ENCODE measurements at regions not wholly inside any gene's neighbourhood (a gene's known extent, or its start where the extent isn't known, plus 50 kb on each side); places are given as distances from the start of the nearest gene placed in this dataset.

GRCh38 chr4:63171341-63171740, 1237.9 kb downstream of the TECRL start:
- intact Hi-C loops (cut with DNase I; ENCODE audit: low total_unique reads), result no loop called here
- no peaks in the 10 kb centered on the region for H3K9me3 ChIP-seq
- in situ Hi-C loops (cut with MboI; ENCODE audit: low pct_ligation_motif_present in 1 of 4, low pct_unique_long_range_greater_than_20kb in 1 of 4, low sequenced_read_pairs in 3 of 4), result no loop called here
- no peak for TF ChIP-seq POLR2A (IDR thresholded peaks at IDR 0.05)
- TF ChIP-seq EP300 (IDR thresholded peaks at IDR 0.05; ENCODE audit: low read depth), result no peak
- TF ChIP-seq POLR2AphosphoS5 (IDR thresholded peaks at IDR 0.05), result no peak
- no peak for TF ChIP-seq CTCF (IDR thresholded peaks at IDR 0.05)
- no peak overlapping the region for H3K27ac ChIP-seq
- no peak overlapping the region for H3K4me3 ChIP-seq
- no peaks in the 10 kb centered on the region for H3K36me3 ChIP-seq
- no peaks in the 10 kb centered on the region for H3K27me3 ChIP-seq
- 63 to 69% methylated on average over 2 of the region's 2 CpGs for WGBS, 2 donors (ENCODE audit: low coverage in 1 of 2)
- DNase-seq, result no peak
- H3K4me1 ChIP-seq, result no peaks in the 10 kb centered on the region

GRCh38 chr4:63170923-63171322, 1238.3 kb downstream of the TECRL start:
- intact Hi-C loops (cut with DNase I; ENCODE audit: low total_unique reads), result no loop called here
- 84 to 87% methylated on average over 2 of the region's 2 CpGs for WGBS, 2 donors (ENCODE audit: low coverage in 1 of 2)
- Histone ChIP-seq H3K4me1 (no peaks in the 10 kb centered on the region), H3K4me3 (no peak overlapping the region), H3K27ac (no peak overlapping the region), H3K9me3 (no peaks in the 10 kb centered on the region), H3K27me3 (no peaks in the 10 kb centered on the region), H3K36me3 (no peaks in the 10 kb centered on the region)
- TF ChIP-seq POLR2AphosphoS5 (IDR thresholded peaks at IDR 0.05) (no peak), POLR2A (IDR thresholded peaks at IDR 0.05) (no peak), CTCF (IDR thresholded peaks at IDR 0.05) (no peak), EP300 (IDR thresholded peaks at IDR 0.05; ENCODE audit: low read depth) (no peak)
- in situ Hi-C loops (cut with MboI; ENCODE audit: low pct_ligation_motif_present in 1 of 4, low pct_unique_long_range_greater_than_20kb in 1 of 4, low sequenced_read_pairs in 3 of 4), result no loop called here
- DNase-seq, result no peak

GRCh38 chr4:63169836-63170235, 1239.4 kb downstream of the TECRL start:
- no peak overlapping the region for H3K4me3 ChIP-seq
- TF ChIP-seq POLR2AphosphoS5 (IDR thresholded peaks at IDR 0.05) (no peak), POLR2A (IDR thresholded peaks at IDR 0.05) (no peak), CTCF (IDR thresholded peaks at IDR 0.05) (no peak), EP300 (IDR thresholded peaks at IDR 0.05; ENCODE audit: low read depth) (no peak)
- H3K27me3 ChIP-seq, result no peaks in the 10 kb centered on the region
- in situ Hi-C loops (cut with MboI; ENCODE audit: low pct_ligation_motif_present in 1 of 4, low pct_unique_long_range_greater_than_20kb in 1 of 4, low sequenced_read_pairs in 3 of 4), result no loop called here
- H3K27ac ChIP-seq, result no peak overlapping the region
- H3K36me3 ChIP-seq, result no peaks in the 10 kb centered on the region
- WGBS, 2 donors (ENCODE audit: low coverage in 1 of 2), result 93 to 96% methylated on average over 2 of the region's 2 CpGs
- H3K9me3 ChIP-seq, result no peaks in the 10 kb centered on the region
- no peaks in the 10 kb centered on the region for H3K4me1 ChIP-seq
- no peak for DNase-seq
- intact Hi-C loops (cut with DNase I; ENCODE audit: low total_unique reads), result no loop called here

GRCh38 chr4:63155561-63155960, 1253.7 kb downstream of the TECRL start:
- 97 to 100% methylated on average over 1 of the region's 1 CpG for WGBS, 2 donors (ENCODE audit: low coverage in 1 of 2)
- Histone ChIP-seq H3K36me3 (no peaks in the 10 kb centered on the region), H3K9me3 (peaks cover 7 to 21% of the 10 kb centered on the region in 2 donors), H3K4me1 (no peaks in the 10 kb centered on the region), H3K27ac (no peak overlapping the region), H3K4me3 (no peak overlapping the region), H3K27me3 (no peaks in the 10 kb centered on the region)
- in situ Hi-C loops (cut with MboI; ENCODE audit: low pct_ligation_motif_present in 1 of 4, low pct_unique_long_range_greater_than_20kb in 1 of 4, low sequenced_read_pairs in 3 of 4) (no loop called here), intact Hi-C loops (cut with DNase I; ENCODE audit: low total_unique reads) (no loop called here)
- TF ChIP-seq CTCF (IDR thresholded peaks at IDR 0.05) (no peak), POLR2A (IDR thresholded peaks at IDR 0.05) (no peak), POLR2AphosphoS5 (IDR thresholded peaks at IDR 0.05) (no peak), EP300 (IDR thresholded peaks at IDR 0.05; ENCODE audit: low read depth) (no peak)
- no peak for DNase-seq
